ENCODE measurements at regions not wholly inside any gene's neighbourhood (a gene's known extent, or its start where the extent isn't known, plus 50 kb on each side); places are given as distances from the start of the nearest gene placed in this dataset.

- no peak for TF ChIP-seq CTCF (IDR thresholded peaks at IDR 0.05; ENCODE audit: low read length)
- TF ChIP-seq EZH2 (optimal IDR thresholded peaks at IDR 0.05; ENCODE audit: low read depth, low read length) = no peak
- no peak for TF ChIP-seq EZH2phosphoT487 (IDR thresholded peaks at IDR 0.05; ENCODE audit: low read length)
Measured at GRCh38 chr1:25167269-25168192, 64.8 kb downstream of the SYF2 start.

All from MM.1S (cell line).